ENCODE measurements at regions not wholly inside any gene's neighbourhood (a gene's known extent, or its start where the extent isn't known, plus 50 kb on each side); places are given as distances from the start of the nearest gene placed in this dataset.
A peak's percentile ranks its signal among the peaks of the same experiment; 100 is the strongest.

GRCh38 chr6:115832786-115833185 is 227.9 kb downstream of the FRK start:
- H3K4me3 ChIP-seq (replicated peaks; ENCODE audit: low read depth, low read length), result no peak overlapping the region
- DNase-seq (ENCODE audit: low read depth), result no peak
- TF ChIP-seq CTCF (IDR thresholded peaks at IDR 0.05; ENCODE audit: low read length, missing control alignments), result no peak

GRCh38 chr6:115832186-115832585 is 228.5 kb downstream of the FRK start:
- DNase-seq (ENCODE audit: low read depth), result no peak
- no peak overlapping the region for H3K4me3 ChIP-seq (replicated peaks; ENCODE audit: low read depth, low read length)
- no peak for TF ChIP-seq CTCF (IDR thresholded peaks at IDR 0.05; ENCODE audit: low read length, missing control alignments)

GRCh38 chr6:115830895-115831294 is 229.8 kb downstream of the FRK start:
- TF ChIP-seq CTCF (IDR thresholded peaks at IDR 0.05; ENCODE audit: low read length, missing control alignments), result no peak
- DNase-seq (ENCODE audit: low read depth), result peak; percentile 2
- no peak overlapping the region for H3K4me3 ChIP-seq (replicated peaks; ENCODE audit: low read depth, low read length)

GRCh38 chr6:115821798-115822197 is 238.9 kb downstream of the FRK start:
- DNase-seq (ENCODE audit: low read depth), result no peak
- no peak for TF ChIP-seq CTCF (IDR thresholded peaks at IDR 0.05; ENCODE audit: low read length, missing control alignments)
- H3K4me3 ChIP-seq (replicated peaks; ENCODE audit: low read depth, low read length), result no peak overlapping the region

- no peak overlapping the region for H3K4me3 ChIP-seq (replicated peaks; ENCODE audit: low read depth, low read length)
- TF ChIP-seq CTCF (IDR thresholded peaks at IDR 0.05; ENCODE audit: low read length, missing control alignments), result no peak
- peak; percentile 8 for DNase-seq (ENCODE audit: low read depth)
Observed at GRCh38 chr6:115819506-115819905, 241.2 kb downstream of the FRK start.

GRCh38 chr6:115817161-115817560 is 243.5 kb downstream of the FRK start:
- TF ChIP-seq CTCF (IDR thresholded peaks at IDR 0.05; ENCODE audit: low read length, missing control alignments), result no peak
- DNase-seq (ENCODE audit: low read depth), result no peak
- H3K4me3 ChIP-seq (replicated peaks; ENCODE audit: low read depth, low read length), result no peak overlapping the region

GRCh38 chr6:115814907-115815306 is 245.8 kb downstream of the FRK start:
- DNase-seq (ENCODE audit: low read depth), result no peak
- no peak for TF ChIP-seq CTCF (IDR thresholded peaks at IDR 0.05; ENCODE audit: low read length, missing control alignments)
- no peak overlapping the region for H3K4me3 ChIP-seq (replicated peaks; ENCODE audit: low read depth, low read length)
